ENCODE measurements at regions not wholly inside any gene's neighbourhood (a gene's known extent, or its start where the extent isn't known, plus 50 kb on each side); places are given as distances from the start of the nearest gene placed in this dataset.
A peak's percentile ranks its signal among the peaks of the same experiment; 100 is the strongest.

- DNase-seq: no peak
Observed at GRCh38 chr3:153952091-153952490, 169.1 kb upstream of the ARHGEF26 start.

GRCh38 chr3:153956613-153957012 is 164.6 kb upstream of the ARHGEF26 start:
- DNase-seq: no peak

DNA sequence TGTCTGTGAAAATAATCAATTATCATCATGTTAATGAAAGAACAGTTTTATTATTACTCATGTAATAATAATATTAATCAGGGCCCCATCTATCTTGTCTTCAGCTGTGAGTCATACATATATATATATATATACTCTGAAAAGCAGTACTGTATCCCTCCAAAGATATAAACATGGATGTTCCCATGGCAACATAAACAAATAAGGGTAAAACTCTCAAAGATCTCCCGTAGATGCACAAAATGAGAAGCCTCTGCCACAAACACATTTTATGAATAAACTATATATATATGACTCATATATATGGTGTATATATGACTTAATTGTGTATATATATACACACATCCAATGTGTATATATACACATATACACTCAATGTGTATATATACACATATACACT is 163.8 kb upstream of the ARHGEF26 start:
- peak; percentile 31 for DNase-seq

- peak; percentile 71 for DNase-seq
Observed at GRCh38 chr3:153958635-153959595, 162.3 kb upstream of the ARHGEF26 start.

GRCh38 chr3:153960458-153961074 is 160.6 kb upstream of the ARHGEF26 start:
- peak; percentile 85 for DNase-seq

DNA sequence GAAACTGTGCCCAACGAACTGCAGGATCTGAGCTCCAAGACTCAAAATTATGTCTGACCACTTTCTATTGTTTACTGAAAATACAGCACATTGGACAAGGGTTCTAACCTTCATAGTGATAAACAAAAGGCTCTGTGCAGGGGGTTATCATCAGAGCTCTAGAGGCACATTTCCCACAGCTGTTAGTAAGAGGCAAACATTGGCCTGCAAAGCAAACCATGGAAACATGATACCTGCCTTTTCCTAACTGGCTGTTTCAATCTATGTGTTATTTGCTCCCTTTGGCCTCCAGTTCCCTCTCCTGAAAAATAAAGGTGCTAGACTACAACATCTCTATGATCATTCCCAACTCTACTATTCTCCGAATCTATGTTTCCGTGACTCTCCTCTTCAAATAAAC is 159.7 kb upstream of the ARHGEF26 start:
- DNase-seq: no peak

DNA sequence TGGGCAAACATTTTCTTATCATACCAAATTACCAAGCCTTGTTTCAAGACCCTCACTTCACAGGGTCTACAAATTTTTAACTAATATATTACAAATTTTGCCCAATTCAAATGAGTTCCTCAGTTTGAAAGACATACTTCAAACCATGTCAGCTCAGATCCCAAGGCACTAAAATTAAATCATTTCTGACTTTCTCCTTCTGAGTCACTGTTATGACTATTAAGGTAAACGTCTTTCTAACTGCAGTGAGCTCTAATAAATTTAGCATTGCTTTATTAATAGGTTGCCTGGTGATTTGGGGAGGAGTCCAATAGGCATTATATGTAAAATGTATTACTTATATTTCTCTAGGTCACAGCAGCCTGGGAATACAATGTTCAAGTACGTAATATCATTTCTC is 158.2 kb upstream of the ARHGEF26 start:
- DNase-seq: peak; percentile 15

DNA sequence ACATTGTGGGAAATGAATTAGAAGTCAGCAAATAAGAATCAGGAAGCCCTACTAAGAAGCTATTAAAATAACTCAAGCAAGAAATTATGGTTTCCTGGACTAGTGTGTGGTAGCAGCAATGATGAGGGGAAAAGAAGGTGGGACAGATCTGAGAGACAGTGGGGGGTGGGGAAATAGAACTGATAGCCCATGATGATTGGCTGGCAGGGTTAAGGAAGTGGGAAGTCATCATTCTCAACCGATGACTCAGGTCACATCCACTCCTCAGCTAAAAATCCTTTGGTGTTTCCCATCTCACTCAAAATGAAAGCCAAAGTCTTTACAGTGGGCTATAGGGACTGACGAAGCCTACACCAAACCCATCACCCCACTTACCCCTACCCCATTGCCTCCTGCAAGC is 153.9 kb upstream of the ARHGEF26 start:
- DNase-seq: peak; percentile 64

DNA sequence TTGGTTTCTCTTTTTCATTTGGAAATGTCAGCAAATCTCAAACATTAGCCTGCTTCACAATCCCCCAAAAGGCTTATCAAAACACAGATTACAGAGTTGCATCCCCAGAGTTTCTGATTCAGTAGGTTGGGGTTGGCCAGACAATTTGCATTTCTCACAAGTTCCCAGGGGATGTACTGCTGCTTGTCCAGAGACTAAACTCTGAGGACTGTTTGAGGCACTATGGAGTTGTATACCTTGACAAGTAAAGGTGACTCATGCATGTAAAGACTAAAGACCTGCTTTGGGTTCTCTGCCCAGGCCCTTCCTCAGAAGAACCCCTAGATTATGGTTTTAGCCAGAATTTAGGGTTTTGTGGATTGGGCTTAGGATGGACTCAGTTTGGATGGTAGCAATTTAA is 151.1 kb upstream of the ARHGEF26 start:
- peak; percentile 9 for DNase-seq

DNA sequence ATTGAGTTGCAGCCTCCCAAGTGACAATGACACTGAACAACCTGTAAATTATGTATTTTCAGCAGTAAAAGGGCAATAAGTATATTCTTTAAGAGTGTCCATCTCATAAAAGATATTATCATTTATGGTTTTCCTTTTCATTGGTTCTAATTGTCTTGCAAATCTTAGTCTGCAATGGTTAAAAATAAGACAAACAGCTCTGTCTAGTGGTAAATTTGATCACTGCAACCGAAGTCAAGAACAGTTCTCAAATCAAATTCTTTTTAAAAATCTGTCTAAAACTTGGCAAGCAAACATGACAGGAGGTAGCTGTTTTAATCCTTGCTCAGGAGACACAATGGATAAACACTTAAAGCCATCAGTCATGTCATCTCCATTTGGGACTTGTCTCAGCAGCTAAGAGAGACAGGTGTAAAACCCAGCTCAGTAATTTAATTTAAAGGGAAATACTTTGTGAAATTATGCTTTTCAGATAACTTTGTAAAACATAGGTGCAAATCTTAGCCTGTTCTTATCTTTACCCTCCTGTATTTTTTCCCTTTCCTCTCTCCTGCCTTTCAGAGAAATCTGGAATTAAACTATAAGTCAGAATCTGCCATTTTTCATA is 150.3 kb upstream of the ARHGEF26 start:
- DNase-seq: peak; percentile 30

GRCh38 chr3:153972862-153973261 is 148.3 kb upstream of the ARHGEF26 start:
- no peak for DNase-seq

DNA sequence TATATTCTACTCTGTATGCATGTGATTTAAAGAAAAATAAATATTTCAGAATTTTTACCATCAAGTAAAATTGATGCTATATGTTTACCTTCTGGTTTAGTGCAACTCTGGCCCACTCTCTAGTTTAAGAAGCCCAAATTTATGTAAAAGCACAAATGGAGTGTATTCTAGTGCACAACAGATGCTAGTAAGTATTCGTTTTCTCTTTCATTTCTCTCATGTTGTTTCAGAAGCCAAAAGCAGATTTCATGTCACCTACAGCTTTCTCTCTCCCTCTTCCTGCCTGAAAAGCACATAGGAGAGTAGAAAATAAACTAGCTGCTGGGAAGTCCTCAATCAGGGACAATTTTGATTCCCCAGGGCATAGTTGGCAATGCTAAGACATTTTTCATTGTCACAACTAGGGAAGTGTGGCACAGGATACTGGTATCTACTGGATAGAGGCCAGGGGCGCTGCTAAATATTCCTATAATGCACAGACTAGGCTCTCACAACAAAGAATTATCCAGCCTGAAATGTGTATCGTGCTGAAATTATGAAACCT is 147.4 kb upstream of the ARHGEF26 start:
- no peak for DNase-seq

- no peak for DNase-seq
Observed at GRCh38 chr3:153974614-153975013, 146.6 kb upstream of the ARHGEF26 start.

DNA sequence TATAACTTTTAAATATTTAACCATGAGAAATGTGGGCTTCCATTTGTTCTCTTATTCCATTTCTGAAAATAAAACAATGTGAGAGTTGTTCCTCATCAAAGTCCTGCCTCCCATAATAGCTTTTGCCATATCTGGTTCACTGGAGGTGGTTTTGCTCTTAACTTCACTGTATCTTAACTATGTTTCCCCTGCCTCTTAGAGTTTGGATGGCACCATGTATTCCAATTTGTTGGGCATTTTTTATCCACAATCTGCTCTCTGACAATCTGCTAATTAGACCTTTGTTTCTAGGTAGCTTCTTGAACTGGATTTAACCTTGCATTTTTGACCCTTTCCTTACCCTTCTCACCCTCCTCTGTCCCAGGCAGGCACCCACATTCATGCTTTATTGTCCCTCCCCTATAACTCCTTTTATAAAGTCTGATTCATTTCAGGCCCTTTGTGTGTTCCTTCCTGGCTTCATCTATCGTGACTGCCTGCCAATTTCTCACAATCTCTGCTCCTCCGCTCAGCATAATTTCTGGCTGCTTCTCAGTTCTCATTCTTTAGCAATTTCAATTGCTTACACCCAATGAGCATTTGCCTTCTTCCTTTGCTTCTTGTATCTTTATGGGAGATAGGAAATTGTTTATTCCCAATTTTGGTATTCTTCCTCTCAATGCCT is 144.2 kb upstream of the ARHGEF26 start:
- peak; percentile 55 for DNase-seq

GRCh38 chr3:153978006-153978405 is 143.2 kb upstream of the ARHGEF26 start:
- DNase-seq: no peak

DNA sequence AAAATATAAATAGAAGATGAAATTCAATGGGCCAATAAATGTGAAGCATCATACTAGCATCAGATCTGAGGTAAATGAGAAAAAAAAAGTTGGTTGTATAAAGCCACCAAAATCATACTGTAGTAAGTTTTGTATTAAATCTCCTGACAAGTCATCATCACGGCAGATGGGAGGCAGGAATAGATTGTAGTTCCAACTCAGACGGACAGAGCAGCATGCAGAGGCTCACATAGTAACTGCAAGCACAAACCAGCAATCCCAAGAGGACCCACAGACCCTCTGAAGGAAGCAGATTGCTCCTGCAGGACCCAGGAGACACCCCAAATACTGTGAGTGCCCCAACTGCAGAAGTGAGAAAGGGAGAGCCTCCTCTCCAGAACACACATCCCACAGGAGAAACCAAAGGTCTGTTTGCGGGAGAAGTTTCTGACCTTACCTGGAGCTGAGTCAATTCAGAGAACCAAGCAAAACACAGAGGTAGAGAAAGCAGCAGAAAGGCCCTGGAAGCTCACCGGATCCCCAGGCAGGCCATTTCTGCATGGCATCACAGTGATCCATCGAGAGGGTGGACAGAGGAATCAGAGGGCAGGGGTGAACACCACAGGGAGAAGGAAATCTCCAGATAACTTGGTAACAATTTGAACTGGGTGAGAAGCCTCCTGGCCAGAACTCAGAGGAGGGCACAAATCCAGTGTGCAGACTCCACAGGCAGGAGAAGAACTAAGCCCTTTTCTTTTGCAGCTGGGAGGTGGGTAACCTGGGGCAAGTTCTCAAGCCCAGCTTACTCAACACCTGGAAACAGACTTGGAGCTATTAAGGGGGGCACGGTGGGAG is 141.6 kb upstream of the ARHGEF26 start:
- DNase-seq: no peak

GRCh38 chr3:153980252-153980590 is 141.0 kb upstream of the ARHGEF26 start:
- DNase-seq: no peak

- peak; percentile 12 for DNase-seq
Observed at GRCh38 chr3:153997364-153997763, 123.8 kb upstream of the ARHGEF26 start.

DNA sequence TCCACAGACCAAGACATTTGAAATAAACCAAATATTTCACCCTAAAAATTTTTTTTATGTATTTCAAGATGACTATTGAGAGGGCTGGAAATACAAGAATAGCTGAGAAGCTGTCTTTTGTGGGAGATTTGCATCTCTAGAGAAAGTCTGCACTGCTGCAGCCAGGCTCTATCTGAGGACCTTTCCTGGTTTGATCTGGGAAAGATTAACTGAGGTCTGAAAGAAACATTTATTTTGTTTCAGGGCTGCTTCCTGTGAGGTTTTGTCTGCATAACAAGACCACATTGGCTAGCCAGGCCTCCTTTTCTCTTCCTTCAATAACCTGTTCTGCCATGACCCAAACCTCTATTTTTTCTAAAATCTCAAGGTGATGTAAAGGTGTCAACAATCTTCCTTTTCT is 117.5 kb upstream of the ARHGEF26 start:
- DNase-seq: no peak

DNA sequence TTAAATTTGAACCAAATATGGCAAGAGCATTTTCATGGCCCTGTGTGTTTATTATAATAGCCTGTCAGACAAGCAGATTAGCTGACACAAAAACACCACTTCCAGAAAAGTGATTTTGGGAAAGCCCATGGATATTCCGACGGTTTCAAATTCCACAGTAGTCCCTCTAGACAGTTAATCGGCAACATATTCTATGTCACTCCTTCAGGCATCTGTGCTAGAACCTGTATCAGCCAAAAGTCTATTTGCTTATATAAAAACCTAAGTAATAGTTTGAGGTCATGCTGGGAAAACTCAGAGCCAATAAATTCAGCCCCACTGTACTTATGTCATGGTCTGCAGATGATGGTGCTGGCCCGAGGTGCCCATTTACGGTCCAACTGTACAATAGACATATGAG is 110.2 kb upstream of the ARHGEF26 start:
- DNase-seq: no peak

DNA sequence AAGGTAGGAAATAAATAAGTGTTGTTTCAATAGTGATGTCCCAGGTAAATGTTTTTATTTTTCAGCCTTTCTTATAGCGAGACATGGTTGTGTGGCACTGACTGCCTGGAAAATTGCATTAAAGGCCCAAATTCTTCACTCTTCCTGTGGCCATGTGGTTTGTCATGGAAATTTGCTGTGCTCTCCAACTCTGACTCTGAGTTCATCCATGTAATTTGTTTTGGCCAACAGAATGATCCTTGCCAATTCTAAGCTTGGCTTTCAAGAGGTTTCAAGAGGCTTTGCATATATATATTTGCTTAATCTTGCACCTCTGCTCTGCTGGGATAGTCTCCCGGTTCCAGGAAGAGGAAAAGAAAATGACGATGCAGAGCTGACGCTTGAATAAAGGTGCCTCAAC is 107.5 kb upstream of the ARHGEF26 start:
- DNase-seq: no peak

GRCh38 chr3:154015307-154015706 is 105.9 kb upstream of the ARHGEF26 start:
- DNase-seq: no peak
